ENCODE measurements at regions not wholly inside any gene's neighbourhood (a gene's known extent, or its start where the extent isn't known, plus 50 kb on each side); places are given as distances from the start of the nearest gene placed in this dataset.

DNA sequence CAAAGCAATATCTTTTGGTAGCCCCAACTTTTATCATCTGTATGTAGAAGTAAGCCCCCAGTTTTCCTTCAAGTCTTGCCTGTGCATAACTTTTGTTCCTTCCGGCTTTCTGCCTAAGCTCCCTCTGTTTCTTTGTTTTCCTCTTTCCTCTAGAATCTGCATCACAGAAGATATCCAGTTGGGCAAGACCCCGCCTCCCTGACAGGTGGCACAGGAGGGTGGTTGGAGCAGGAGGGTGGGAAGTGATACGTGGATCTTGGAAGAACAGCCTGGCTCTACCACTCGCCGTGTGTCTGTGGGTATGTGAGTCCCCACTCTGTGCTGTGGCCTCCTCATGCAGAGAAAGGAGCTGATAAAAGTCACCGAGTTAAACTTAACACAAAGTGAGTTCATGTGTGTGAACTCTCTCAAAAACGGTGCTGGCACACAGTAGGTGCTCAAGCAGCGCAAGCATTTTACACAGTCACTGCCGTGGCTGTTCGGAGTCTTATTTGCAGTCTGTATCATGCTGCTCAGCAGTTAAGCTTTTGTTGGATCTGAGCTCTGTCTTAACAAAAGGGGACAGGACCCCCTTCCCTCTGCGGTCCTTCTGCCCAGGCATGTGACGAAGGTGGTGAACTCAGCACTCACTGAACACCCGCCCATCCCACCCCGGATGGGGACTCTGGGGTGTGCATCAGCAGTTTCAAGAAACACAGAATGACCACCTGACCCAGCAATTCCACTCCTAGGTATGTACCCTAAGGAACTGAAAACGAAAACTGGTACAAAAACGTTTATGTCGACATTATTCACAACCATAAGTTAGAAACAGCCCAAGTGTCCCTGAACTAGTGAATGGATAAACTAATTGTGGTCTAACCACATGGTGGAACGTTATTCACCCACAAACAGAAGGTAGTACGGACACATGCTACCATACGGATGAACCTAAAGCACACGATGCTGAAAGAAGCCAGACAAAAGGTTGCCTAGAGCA lies 249.1 kb downstream of the CTTN start:
- peaks cover 0 to 3% of the 10 kb centered on the region in 2 donors for H3K27me3 ChIP-seq
- H3K27ac ChIP-seq = no peak overlapping the region
- H3K36me3 ChIP-seq = no peaks in the 10 kb centered on the region
- H3K4me1 ChIP-seq = no peaks in the 10 kb centered on the region
- 41 to 49% methylated on average over 21 of the region's 21 CpGs for WGBS, 2 donors
- no peak overlapping the region for H3K4me3 ChIP-seq
- H3K9me3 ChIP-seq = no peaks in the 10 kb centered on the region
- TF ChIP-seq POLR2A (IDR thresholded peaks at IDR 0.05) = no peak
- TF ChIP-seq, protein P1, sequence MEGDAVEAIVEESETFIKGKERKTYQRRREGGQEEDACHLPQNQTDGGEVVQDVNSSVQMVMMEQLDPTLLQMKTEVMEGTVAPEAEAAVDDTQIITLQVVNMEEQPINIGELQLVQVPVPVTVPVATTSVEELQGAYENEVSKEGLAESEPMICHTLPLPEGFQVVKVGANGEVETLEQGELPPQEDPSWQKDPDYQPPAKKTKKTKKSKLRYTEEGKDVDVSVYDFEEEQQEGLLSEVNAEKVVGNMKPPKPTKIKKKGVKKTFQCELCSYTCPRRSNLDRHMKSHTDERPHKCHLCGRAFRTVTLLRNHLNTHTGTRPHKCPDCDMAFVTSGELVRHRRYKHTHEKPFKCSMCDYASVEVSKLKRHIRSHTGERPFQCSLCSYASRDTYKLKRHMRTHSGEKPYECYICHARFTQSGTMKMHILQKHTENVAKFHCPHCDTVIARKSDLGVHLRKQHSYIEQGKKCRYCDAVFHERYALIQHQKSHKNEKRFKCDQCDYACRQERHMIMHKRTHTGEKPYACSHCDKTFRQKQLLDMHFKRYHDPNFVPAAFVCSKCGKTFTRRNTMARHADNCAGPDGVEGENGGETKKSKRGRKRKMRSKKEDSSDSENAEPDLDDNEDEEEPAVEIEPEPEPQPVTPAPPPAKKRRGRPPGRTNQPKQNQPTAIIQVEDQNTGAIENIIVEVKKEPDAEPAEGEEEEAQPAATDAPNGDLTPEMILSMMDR (IDR thresholded peaks at IDR 0.05) = no peak
- DNase-seq (ENCODE audit: low spot score in 2 of 2) = no peak

DNA sequence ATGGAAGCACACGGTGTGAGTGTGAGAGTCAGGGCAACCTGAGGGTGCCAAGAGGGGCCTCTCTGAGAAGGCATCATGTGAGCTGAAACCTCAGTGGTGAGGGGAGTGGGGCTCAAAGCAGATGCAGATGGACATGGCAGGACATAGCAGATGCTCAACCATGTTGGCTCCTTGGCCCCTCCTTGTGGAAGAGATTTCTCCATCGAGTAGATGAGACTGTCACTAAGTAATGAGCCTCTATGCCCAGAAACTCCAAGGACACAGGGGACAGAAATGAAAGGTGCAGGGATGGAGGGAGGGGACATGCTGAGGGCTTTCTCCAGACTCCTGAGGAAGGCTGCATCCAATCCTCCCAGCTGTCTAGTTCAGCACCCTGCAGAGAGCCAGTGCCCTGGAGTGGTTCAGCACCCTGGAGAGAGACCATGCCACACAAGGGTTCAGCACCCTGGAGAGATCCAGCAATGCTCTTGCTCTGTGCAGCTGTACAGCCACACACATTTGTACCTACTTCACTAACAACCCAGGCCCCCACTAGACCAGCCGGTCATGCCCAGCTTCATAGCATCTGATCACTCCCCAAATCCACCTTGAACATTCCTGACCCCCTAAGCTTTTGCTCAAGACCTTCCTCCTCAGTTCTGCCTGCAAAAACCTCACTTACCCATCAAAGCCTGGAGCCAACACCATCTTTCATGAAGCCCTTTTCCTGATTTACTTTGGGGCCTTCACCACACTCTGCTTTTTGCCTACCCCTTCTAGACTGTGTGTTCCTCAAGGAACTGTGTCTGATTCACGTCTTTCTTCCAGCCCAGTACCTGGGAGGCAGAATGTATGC lies 252.0 kb downstream of the CTTN start:
- Histone ChIP-seq H3K36me3 (no peaks in the 10 kb centered on the region), H3K4me1 (no peaks in the 10 kb centered on the region), H3K27me3 (peaks cover 0 to 3% of the 10 kb centered on the region in 2 donors), H3K9me3 (no peaks in the 10 kb centered on the region), H3K27ac (no peak overlapping the region), H3K4me3 (no peak overlapping the region)
- WGBS, 2 donors = 44 to 54% methylated on average over 4 of the region's 4 CpGs
- TF ChIP-seq POLR2A (IDR thresholded peaks at IDR 0.05) (no peak), EP300 (IDR thresholded peaks at IDR 0.05) (no peak)
- TF ChIP-seq, protein P1 (IDR thresholded peaks at IDR 0.05) = no peak
- peak in 1 of 2 donors; percentile 66 for DNase-seq (ENCODE audit: low spot score in 2 of 2)

DNA sequence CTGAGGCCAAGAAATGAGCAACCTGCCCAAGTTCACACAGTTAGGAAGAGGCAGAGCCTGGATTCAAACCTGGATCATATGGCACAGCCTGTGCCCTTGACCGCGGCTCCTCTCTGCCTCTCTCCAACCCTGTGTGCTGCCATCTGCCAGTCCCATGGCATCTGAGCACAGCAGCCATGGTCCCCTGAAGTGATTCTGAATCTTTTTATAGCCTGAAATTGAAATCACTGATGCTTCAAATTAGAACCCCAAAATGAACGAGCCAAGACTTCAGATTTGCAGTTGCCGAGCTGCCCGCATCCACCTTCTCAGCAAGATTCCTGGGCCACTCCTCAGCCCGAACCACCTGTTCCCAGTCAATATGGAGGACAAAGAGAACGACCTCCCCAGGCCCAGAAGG lies 252.7 kb downstream of the CTTN start:
- Histone ChIP-seq H3K27ac (no peak overlapping the region), H3K27me3 (peaks cover 0 to 3% of the 10 kb centered on the region in 2 donors), H3K9me3 (no peaks in the 10 kb centered on the region), H3K36me3 (no peaks in the 10 kb centered on the region), H3K4me3 (no peak overlapping the region), H3K4me1 (no peaks in the 10 kb centered on the region)
- 80 to 85% methylated on average over 7 of the region's 7 CpGs for WGBS, 2 donors
- no peak for DNase-seq (ENCODE audit: low spot score in 2 of 2)
- TF ChIP-seq POLR2A (IDR thresholded peaks at IDR 0.05) (no peak), EP300 (IDR thresholded peaks at IDR 0.05) (no peak)
- TF ChIP-seq, protein P1 (IDR thresholded peaks at IDR 0.05) = no peak

DNA sequence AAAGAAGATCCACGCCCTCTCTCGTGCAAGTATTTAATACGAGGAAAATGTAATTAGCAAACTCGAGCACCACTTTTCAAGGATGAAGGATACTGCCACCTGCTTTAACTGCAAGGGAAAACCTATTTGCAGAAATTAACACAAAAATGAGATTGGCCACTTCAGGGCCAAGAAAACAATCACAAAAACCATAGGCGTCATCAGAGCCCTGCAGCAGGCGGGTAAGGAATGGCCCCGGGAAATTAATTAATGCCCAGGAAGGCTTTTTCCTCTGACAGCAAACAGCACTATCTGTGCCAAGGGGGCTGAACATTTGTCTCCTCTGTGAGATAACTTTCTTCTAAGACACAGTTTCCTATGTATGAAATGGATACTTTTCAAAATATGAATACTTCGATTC lies 255.7 kb downstream of the CTTN start:
- Histone ChIP-seq H3K4me1 (no peaks in the 10 kb centered on the region), H3K27me3 (peaks cover 0 to 5% of the 10 kb centered on the region in 2 donors), H3K4me3 (no peak overlapping the region), H3K27ac (no peak overlapping the region), H3K9me3 (no peaks in the 10 kb centered on the region), H3K36me3 (no peaks in the 10 kb centered on the region)
- TF ChIP-seq, protein P1 (IDR thresholded peaks at IDR 0.05) = no peak
- TF ChIP-seq POLR2A (IDR thresholded peaks at IDR 0.05) = no peak
- no peak for TF ChIP-seq EP300 (IDR thresholded peaks at IDR 0.05)
- no peak for DNase-seq (ENCODE audit: low spot score in 2 of 2)
- 71 to 73% methylated on average over 8 of the region's 8 CpGs for WGBS, 2 donors
